ENCODE measurements at regions not wholly inside any gene's neighbourhood (a gene's known extent, or its start where the extent isn't known, plus 50 kb on each side); places are given as distances from the start of the nearest gene placed in this dataset.

DNA sequence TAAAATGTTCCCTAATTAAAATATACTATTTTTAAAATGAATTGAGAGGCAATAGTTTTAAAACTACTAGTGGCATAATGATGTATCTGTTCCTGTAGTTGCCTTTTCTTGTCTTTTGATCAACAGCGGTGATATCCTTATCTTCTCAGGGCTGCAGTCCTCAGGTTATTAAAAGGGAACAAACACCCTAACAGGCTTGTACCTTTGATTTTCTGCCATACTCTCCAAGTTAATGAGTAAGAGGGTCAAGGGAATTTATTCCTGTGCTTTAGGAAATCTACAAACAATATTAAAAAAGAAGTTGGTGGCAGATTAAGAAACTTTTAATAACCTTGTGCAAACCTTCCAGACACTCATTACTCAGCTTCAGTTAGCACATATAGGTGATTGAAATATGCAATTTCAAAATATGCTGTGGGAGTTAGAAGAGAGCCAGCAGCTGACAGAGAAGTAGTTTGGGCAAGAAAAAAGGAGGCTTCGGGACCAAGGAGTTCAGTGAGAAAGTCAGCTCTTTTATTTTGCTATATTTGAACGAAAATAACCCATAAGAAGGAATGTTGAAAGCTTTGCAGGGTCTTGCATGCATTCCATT lies 81.0 kb upstream of the TLE4 start:
- no TSS peak for BruUV-seq (replicated peaks)
- FAIRE-seq (no peak), DNase-seq (ENCODE audit: low read depth, low spot score) (no peak)
- intact Hi-C loops (cut with micrococcal nuclease) (no loop called here), dilution Hi-C loops (cut with MboI; ENCODE audit: extremely low pct_ligation_motif_present, low sequenced_read_pairs) (no loop called here)
- Histone ChIP-seq H3K4me2 (ENCODE audit: insufficient read depth, low read length) (no peak overlapping the region), H3K9ac (replicated peaks; ENCODE audit: extremely low read depth, insufficient read depth, low read length) (no peak overlapping the region), H3K79me2 (ENCODE audit: control insufficient read depth, insufficient read depth, low read length) (no peaks in the 10 kb centered on the region), H3K36me3 (ENCODE audit: control insufficient read depth in 2 of 2, extremely low read depth in 1 of 2, insufficient read depth in 2 of 2, low read length in 2 of 2) (no peaks in the 10 kb centered on the region), H4K20me1 (replicated peaks; ENCODE audit: control insufficient read depth, extremely low read depth, insufficient read depth, low read length) (no peaks in the 10 kb centered on the region), H3K27me3 (ENCODE audit: control insufficient read depth in 2 of 2, insufficient read depth in 2 of 2, low read length in 2 of 2) (no peaks in the 10 kb centered on the region), H3K9me3 (replicated peaks; ENCODE audit: control insufficient read depth, insufficient read depth, low read length) (no peaks in the 10 kb centered on the region), H3K4me1 (ENCODE audit: control insufficient read depth, extremely low read depth, insufficient read depth, low read length) (no peaks in the 10 kb centered on the region), H3K9me1 (replicated peaks; ENCODE audit: control insufficient read depth, extremely low read depth, insufficient read depth, low read length) (no peaks in the 10 kb centered on the region), H3K4me3 (replicated peaks in 1 of 3; ENCODE audit: insufficient read depth in 1 of 3, low read depth in 1 of 3, low read length in 3 of 3) (no peak overlapping the region), H2AFZ (ENCODE audit: low read depth, low read length) (no peak overlapping the region), H3K27ac (ENCODE audit: insufficient read depth, low read depth, low read length) (no peak overlapping the region)
- CTCF ChIA-PET = no interaction called here
- POLR2A ChIA-PET = no interaction called here
- no peak for TF ChIP-seq POLR2AphosphoS5 (IDR thresholded peaks at IDR 0.05; ENCODE audit: insufficient read depth, low read depth, low read length)
- TF ChIP-seq POLR2A (IDR thresholded peaks at IDR 0.05; ENCODE audit: low read depth, low read length) = no peak
- TF ChIP-seq, protein P1, sequence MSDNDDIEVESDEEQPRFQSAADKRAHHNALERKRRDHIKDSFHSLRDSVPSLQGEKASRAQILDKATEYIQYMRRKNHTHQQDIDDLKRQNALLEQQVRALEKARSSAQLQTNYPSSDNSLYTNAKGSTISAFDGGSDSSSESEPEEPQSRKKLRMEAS (IDR thresholded peaks at IDR 0.05; ENCODE audit: insufficient read depth, insufficient read length) = no peak
- TF ChIP-seq, protein P2, sequence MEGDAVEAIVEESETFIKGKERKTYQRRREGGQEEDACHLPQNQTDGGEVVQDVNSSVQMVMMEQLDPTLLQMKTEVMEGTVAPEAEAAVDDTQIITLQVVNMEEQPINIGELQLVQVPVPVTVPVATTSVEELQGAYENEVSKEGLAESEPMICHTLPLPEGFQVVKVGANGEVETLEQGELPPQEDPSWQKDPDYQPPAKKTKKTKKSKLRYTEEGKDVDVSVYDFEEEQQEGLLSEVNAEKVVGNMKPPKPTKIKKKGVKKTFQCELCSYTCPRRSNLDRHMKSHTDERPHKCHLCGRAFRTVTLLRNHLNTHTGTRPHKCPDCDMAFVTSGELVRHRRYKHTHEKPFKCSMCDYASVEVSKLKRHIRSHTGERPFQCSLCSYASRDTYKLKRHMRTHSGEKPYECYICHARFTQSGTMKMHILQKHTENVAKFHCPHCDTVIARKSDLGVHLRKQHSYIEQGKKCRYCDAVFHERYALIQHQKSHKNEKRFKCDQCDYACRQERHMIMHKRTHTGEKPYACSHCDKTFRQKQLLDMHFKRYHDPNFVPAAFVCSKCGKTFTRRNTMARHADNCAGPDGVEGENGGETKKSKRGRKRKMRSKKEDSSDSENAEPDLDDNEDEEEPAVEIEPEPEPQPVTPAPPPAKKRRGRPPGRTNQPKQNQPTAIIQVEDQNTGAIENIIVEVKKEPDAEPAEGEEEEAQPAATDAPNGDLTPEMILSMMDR (IDR thresholded peaks at IDR 0.05; ENCODE audit: extremely low read depth in 1 of 2, insufficient read depth in 1 of 2, low read depth in 1 of 2, low read length in 2 of 2) = no peak
- no peak for TF ChIP-seq FOS (IDR thresholded peaks at IDR 0.05; ENCODE audit: borderline replicate concordance, insufficient read depth, low read length)
- no peak for TF ChIP-seq MYC (IDR thresholded peaks at IDR 0.05; ENCODE audit: low read depth, low read length)
- no peak for TF ChIP-seq JUN (IDR thresholded peaks at IDR 0.05; ENCODE audit: borderline replicate concordance, insufficient read depth, insufficient read length, low read depth)
- no peak for TF ChIP-seq EZH2 (IDR thresholded peaks at IDR 0.05; ENCODE audit: borderline replicate concordance, low read depth, low read length, severe bottlenecking)
- no peak for TF ChIP-seq GATA2 (IDR thresholded peaks at IDR 0.05; ENCODE audit: insufficient read depth, insufficient read length, low read depth, low read length)
